Stimulated activated CD4-positive, alpha-beta T cell treated with anti-CD3 and anti-CD28 coated beads, TNF-alpha, amount 100 ng/mL, for 48 hours (primary cell): ENCODE measurements at regions not wholly inside any gene's neighbourhood (a gene's known extent, or its start where the extent isn't known, plus 50 kb on each side); places are given as distances from the start of the nearest gene placed in this dataset.
"Not testable (repeated sequence)": the region's sequence is repeated elsewhere in the genome, so short reads cannot be mapped to it uniquely, and the experiment has no call there.

Experiments used
- DNase-seq, 3 donors: peaks; one replicate each; pipeline ENCODE4 v3.0.0-alpha.2; 2020; ENCODE audit warnings: low read depth in 3 of 3

GRCh38 chr3:6425289-6425820 lies 435.6 kb upstream of the GRM7 start:
- no peak for DNase-seq

- DNase-seq: not testable (repeated sequence)
Observed at GRCh38 chr3:6428276-6428675, 432.6 kb upstream of the GRM7 start.

GRCh38 chr3:6435951-6436350 lies 425.0 kb upstream of the GRM7 start:
- DNase-seq: no peak

- no peak for DNase-seq
Observed at GRCh38 chr3:6437631-6438030, 423.3 kb upstream of the GRM7 start.

- no peak for DNase-seq
Observed at GRCh38 chr3:6438031-6438430, 422.9 kb upstream of the GRM7 start.

GRCh38 chr3:6439226-6439625 lies 421.7 kb upstream of the GRM7 start:
- no peak for DNase-seq

- no peak for DNase-seq
Observed at GRCh38 chr3:6439824-6440223, 421.1 kb upstream of the GRM7 start.

GRCh38 chr3:6444888-6445658 lies 415.8 kb upstream of the GRM7 start:
- no peak for DNase-seq

- no peak for DNase-seq
Observed at GRCh38 chr3:6447166-6447801, 413.6 kb upstream of the GRM7 start.

GRCh38 chr3:6448011-6448410 lies 412.9 kb upstream of the GRM7 start:
- no peak for DNase-seq

- DNase-seq: no peak
Observed at GRCh38 chr3:6449099-6449498, 411.8 kb upstream of the GRM7 start.

- DNase-seq: no peak
Observed at GRCh38 chr3:6452974-6453373, 407.9 kb upstream of the GRM7 start.

GRCh38 chr3:6455031-6455430 lies 405.9 kb upstream of the GRM7 start:
- no peak for DNase-seq

GRCh38 chr3:6467186-6467585 lies 393.7 kb upstream of the GRM7 start:
- no peak for DNase-seq

GRCh38 chr3:6468589-6468988 lies 392.3 kb upstream of the GRM7 start:
- DNase-seq: no peak

- no peak for DNase-seq
Observed at GRCh38 chr3:6471744-6472143, 389.2 kb upstream of the GRM7 start.

- not testable (repeated sequence) for DNase-seq
Observed at GRCh38 chr3:6490487-6491327, 370.2 kb upstream of the GRM7 start.

GRCh38 chr3:6491768-6492167 lies 369.1 kb upstream of the GRM7 start:
- DNase-seq: no peak

GRCh38 chr3:6492306-6492705 lies 368.6 kb upstream of the GRM7 start:
- DNase-seq: no peak

- not testable (repeated sequence) for DNase-seq
Observed at GRCh38 chr3:6498944-6499343, 362.0 kb upstream of the GRM7 start.

- no peak for DNase-seq
Observed at GRCh38 chr3:6504347-6504746, 356.6 kb upstream of the GRM7 start.

- no peak for DNase-seq
Observed at GRCh38 chr3:6504834-6505233, 356.1 kb upstream of the GRM7 start.
